Endothelial cell of umbilical vein (primary cell): ENCODE measurements at regions not wholly inside any gene's neighbourhood (a gene's known extent, or its start where the extent isn't known, plus 50 kb on each side); places are given as distances from the start of the nearest gene placed in this dataset.

Experiments used
- EZH2 ChIP-seq: IDR thresholded peaks from 2 replicates; pipeline ENCODE4 v1.6.1; 2012; ENCODE audit warnings: borderline replicate concordance, low read depth, mild to moderate bottlenecking, moderate library complexity, low read length, inconsistent platforms; ENCODE audit not compliant: severe bottlenecking
- POLR2A ChIP-seq: IDR thresholded peaks from 2 replicates; pipeline ENCODE4 v1.6.1; 2012; ENCODE audit warnings: low read depth, mild to moderate bottlenecking, control low read depth, low read length
- POLR2AphosphoS5 ChIP-seq: IDR thresholded peaks from 2 replicates; pipeline ENCODE4 v1.6.1; 2012; ENCODE audit warnings: low read depth, mild to moderate bottlenecking, control low read depth, low read length, moderate library complexity; ENCODE audit not compliant: insufficient read depth
- TF ChIP-seq, protein P1 (sequence below), 2 donors: IDR thresholded peaks; 1 replicate in 1 of 2; 2 replicates in 1 of 2; pipeline ENCODE4 v1.5.1; 2011; ENCODE audit warnings: low read length in 2 of 2, mild to moderate bottlenecking in 2 of 2, moderate library complexity in 2 of 2, control low read depth in 1 of 2, inconsistent platforms in 1 of 2, low read depth in 1 of 2; ENCODE audit not compliant: insufficient read depth in 1 of 2; ENCODE audit errors: extremely low read depth in 1 of 2

DNA sequence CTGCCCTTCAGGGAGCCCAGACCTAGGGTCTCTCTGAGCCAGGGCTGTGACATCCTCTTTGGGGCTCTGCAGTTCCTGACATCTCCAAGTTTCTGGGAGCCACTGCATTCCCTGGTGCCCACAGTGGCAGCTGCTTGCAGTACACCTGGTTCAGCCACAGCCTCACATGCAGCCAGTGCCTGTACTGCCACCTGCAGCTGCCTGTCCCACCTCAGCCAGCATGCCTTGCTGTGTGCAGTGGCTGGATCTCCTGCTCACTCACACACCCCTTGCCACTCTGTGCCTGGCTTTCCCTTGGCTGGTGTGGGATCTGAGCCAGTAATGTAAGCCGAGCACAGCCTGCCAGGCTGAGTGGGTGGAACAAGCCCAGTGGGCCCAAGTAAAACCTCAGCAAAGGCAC is 1288.7 kb downstream of the CNTNAP5 start:
- no peak for TF ChIP-seq POLR2A
- TF ChIP-seq POLR2AphosphoS5, result no peak
- TF ChIP-seq, protein P1, sequence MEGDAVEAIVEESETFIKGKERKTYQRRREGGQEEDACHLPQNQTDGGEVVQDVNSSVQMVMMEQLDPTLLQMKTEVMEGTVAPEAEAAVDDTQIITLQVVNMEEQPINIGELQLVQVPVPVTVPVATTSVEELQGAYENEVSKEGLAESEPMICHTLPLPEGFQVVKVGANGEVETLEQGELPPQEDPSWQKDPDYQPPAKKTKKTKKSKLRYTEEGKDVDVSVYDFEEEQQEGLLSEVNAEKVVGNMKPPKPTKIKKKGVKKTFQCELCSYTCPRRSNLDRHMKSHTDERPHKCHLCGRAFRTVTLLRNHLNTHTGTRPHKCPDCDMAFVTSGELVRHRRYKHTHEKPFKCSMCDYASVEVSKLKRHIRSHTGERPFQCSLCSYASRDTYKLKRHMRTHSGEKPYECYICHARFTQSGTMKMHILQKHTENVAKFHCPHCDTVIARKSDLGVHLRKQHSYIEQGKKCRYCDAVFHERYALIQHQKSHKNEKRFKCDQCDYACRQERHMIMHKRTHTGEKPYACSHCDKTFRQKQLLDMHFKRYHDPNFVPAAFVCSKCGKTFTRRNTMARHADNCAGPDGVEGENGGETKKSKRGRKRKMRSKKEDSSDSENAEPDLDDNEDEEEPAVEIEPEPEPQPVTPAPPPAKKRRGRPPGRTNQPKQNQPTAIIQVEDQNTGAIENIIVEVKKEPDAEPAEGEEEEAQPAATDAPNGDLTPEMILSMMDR (IDR thresholded peaks at IDR 0.05; ENCODE audit: extremely low read depth in 1 of 2, insufficient read depth in 1 of 2, low read depth in 1 of 2, low read length in 2 of 2), result no peak
- TF ChIP-seq EZH2, result no peak
